Esophagus (tissue), 2 donors: ENCODE measurements at regions not wholly inside any gene's neighbourhood (a gene's known extent, or its start where the extent isn't known, plus 50 kb on each side); places are given as distances from the start of the nearest gene placed in this dataset.

ENCODE experiments used
- H3K27ac ChIP-seq, 2 donors: one replicate each; pipeline ENCODE4 v1.5.1; 2013; ENCODE audit warnings: low read depth in 2 of 2, mild to moderate bottlenecking in 2 of 2, inconsistent platforms in 1 of 2, low read length in 1 of 2, moderate library complexity in 1 of 2
- H3K27me3 ChIP-seq, 2 donors: one replicate each; pipeline ENCODE4 v1.6.1; 2013; ENCODE audit warnings: low read length in 2 of 2, control low read depth in 1 of 2, mild to moderate bottlenecking in 1 of 2; ENCODE audit not compliant: insufficient read depth in 2 of 2, control insufficient read depth in 1 of 2
- H3K36me3 ChIP-seq, 2 donors: one replicate each; pipeline ENCODE4 v1.6.1; 2013; ENCODE audit warnings: low read length in 1 of 2; ENCODE audit not compliant: control insufficient read depth in 2 of 2, insufficient read depth in 2 of 2
- H3K4me1 ChIP-seq, 2 donors: one replicate each; pipeline ENCODE4 v1.6.1; 2013; ENCODE audit warnings: low read length in 1 of 2; ENCODE audit not compliant: control insufficient read depth in 2 of 2, insufficient read depth in 2 of 2
- H3K4me3 ChIP-seq, 2 donors: one replicate each; pipeline ENCODE4 v1.5.1; 2013; ENCODE audit warnings: low read length in 2 of 2, mild to moderate bottlenecking in 2 of 2, low read depth in 1 of 2, moderate library complexity in 1 of 2
- H3K9me3 ChIP-seq, 2 donors: one replicate each; pipeline ENCODE4 v1.6.1; 2013; ENCODE audit warnings: mild to moderate bottlenecking in 2 of 2, low read depth in 1 of 2, low read length in 1 of 2, moderate library complexity in 1 of 2; ENCODE audit not compliant: control insufficient read depth in 2 of 2, insufficient read depth in 1 of 2
- whole genome bisulfite sequencing, 2 donors: extraction: QIAGEN DNeasy Blood & Tissue Kit; methylation state at CpG; one replicate each; pipeline ENCODE4 v1.1.7; 2013; 5-methylcytosine and 5-hydroxymethylcytosine counted together
- donor health status: healthy with polysubstance abuse.
- donor health status: Bipolar disorder and iron deficiency.

GRCh38 chr3:161713731-161714130, 217.1 kb downstream of the OTOL1 start:
- H3K4me1 ChIP-seq, result no peaks in the 10 kb centered on the region
- H3K27ac ChIP-seq, result no peak overlapping the region
- H3K9me3 ChIP-seq, result no peaks in the 10 kb centered on the region
- no peaks in the 10 kb centered on the region for H3K27me3 ChIP-seq
- H3K36me3 ChIP-seq, result no peaks in the 10 kb centered on the region
- H3K4me3 ChIP-seq, result no peak overlapping the region

- 73 to 76% methylated on average over 2 of the region's 2 CpGs for WGBS, 2 donors
These were observed 235.4 kb downstream of the OTOL1 start for GRCh38 chr3:161731968-161732367.

GRCh38 chr3:161737171-161737570, 240.6 kb downstream of the OTOL1 start:
- Histone ChIP-seq H3K4me3 (no peak overlapping the region), H3K36me3 (no peaks in the 10 kb centered on the region), H3K4me1 (no peaks in the 10 kb centered on the region), H3K27ac (no peak overlapping the region), H3K27me3 (no peaks in the 10 kb centered on the region), H3K9me3 (no peaks in the 10 kb centered on the region)

More at GRCh38 chr3:161731968-161732367, 235.4 kb downstream of the OTOL1 start:
- no peak overlapping the region for H3K27ac ChIP-seq
- no peaks in the 10 kb centered on the region for H3K4me1 ChIP-seq
- no peaks in the 10 kb centered on the region for H3K36me3 ChIP-seq
- H3K4me3 ChIP-seq, result no peak overlapping the region
- H3K27me3 ChIP-seq, result no peaks in the 10 kb centered on the region
- no peaks in the 10 kb centered on the region for H3K9me3 ChIP-seq

GRCh38 chr3:161740421-161740820, 243.8 kb downstream of the OTOL1 start:
- no peaks in the 10 kb centered on the region for H3K4me1 ChIP-seq
- no peaks in the 10 kb centered on the region for H3K36me3 ChIP-seq
- H3K27me3 ChIP-seq, result no peaks in the 10 kb centered on the region
- H3K9me3 ChIP-seq, result peaks cover 0 to 2% of the 10 kb centered on the region in 2 donors
- H3K4me3 ChIP-seq, result no peak overlapping the region
- no peak overlapping the region for H3K27ac ChIP-seq

- Histone ChIP-seq H3K9me3 (peaks cover 0 to 2% of the 10 kb centered on the region in 2 donors), H3K4me1 (no peaks in the 10 kb centered on the region), H3K27ac (no peak overlapping the region), H3K36me3 (no peaks in the 10 kb centered on the region), H3K4me3 (no peak overlapping the region), H3K27me3 (no peaks in the 10 kb centered on the region)
- WGBS, 2 donors, result 65 to 76% methylated on average over 4 of the region's 4 CpGs
These were observed 247.8 kb downstream of the OTOL1 start for GRCh38 chr3:161744366-161744765.

GRCh38 chr3:161745741-161746140, 249.1 kb downstream of the OTOL1 start:
- no peaks in the 10 kb centered on the region for H3K4me1 ChIP-seq
- H3K4me3 ChIP-seq, result no peak overlapping the region
- no peaks in the 10 kb centered on the region for H3K36me3 ChIP-seq
- peaks cover 0 to 2% of the 10 kb centered on the region in 2 donors for H3K9me3 ChIP-seq
- H3K27ac ChIP-seq, result no peak overlapping the region
- no peaks in the 10 kb centered on the region for H3K27me3 ChIP-seq

GRCh38 chr3:161748049-161748448, 251.4 kb downstream of the OTOL1 start:
- Histone ChIP-seq H3K9me3 (peaks cover 0 to 2% of the 10 kb centered on the region in 2 donors), H3K4me3 (no peak overlapping the region), H3K27ac (no peak overlapping the region), H3K27me3 (no peaks in the 10 kb centered on the region), H3K36me3 (no peaks in the 10 kb centered on the region), H3K4me1 (no peaks in the 10 kb centered on the region)

- Histone ChIP-seq H3K36me3 (no peaks in the 10 kb centered on the region), H3K27me3 (no peaks in the 10 kb centered on the region), H3K9me3 (no peaks in the 10 kb centered on the region), H3K4me1 (no peaks in the 10 kb centered on the region), H3K4me3 (no peak overlapping the region), H3K27ac (no peak overlapping the region)
- 72 to 80% methylated on average over 3 of the region's 3 CpGs for WGBS, 2 donors
These were observed 257.9 kb downstream of the OTOL1 start for GRCh38 chr3:161754420-161755053.

GRCh38 chr3:161759444-161759843, 262.8 kb downstream of the OTOL1 start:
- no peaks in the 10 kb centered on the region for H3K36me3 ChIP-seq
- WGBS, 2 donors, result 46 to 53% methylated on average over 2 of the region's 2 CpGs
- H3K4me1 ChIP-seq, result no peaks in the 10 kb centered on the region
- H3K27me3 ChIP-seq, result no peaks in the 10 kb centered on the region
- no peaks in the 10 kb centered on the region for H3K9me3 ChIP-seq
- H3K4me3 ChIP-seq, result no peak overlapping the region
- no peak overlapping the region for H3K27ac ChIP-seq

GRCh38 chr3:161766331-161766730, 269.7 kb downstream of the OTOL1 start:
- Histone ChIP-seq H3K36me3 (no peaks in the 10 kb centered on the region), H3K27ac (no peak overlapping the region), H3K9me3 (no peaks in the 10 kb centered on the region), H3K4me3 (no peak overlapping the region), H3K4me1 (no peaks in the 10 kb centered on the region), H3K27me3 (no peaks in the 10 kb centered on the region)
- 73% methylated on average over 3 of the region's 3 CpGs for WGBS, 2 donors
